ENCODE measurements at regions not wholly inside any gene's neighbourhood (a gene's known extent, or its start where the extent isn't known, plus 50 kb on each side); places are given as distances from the start of the nearest gene placed in this dataset.

DNA sequence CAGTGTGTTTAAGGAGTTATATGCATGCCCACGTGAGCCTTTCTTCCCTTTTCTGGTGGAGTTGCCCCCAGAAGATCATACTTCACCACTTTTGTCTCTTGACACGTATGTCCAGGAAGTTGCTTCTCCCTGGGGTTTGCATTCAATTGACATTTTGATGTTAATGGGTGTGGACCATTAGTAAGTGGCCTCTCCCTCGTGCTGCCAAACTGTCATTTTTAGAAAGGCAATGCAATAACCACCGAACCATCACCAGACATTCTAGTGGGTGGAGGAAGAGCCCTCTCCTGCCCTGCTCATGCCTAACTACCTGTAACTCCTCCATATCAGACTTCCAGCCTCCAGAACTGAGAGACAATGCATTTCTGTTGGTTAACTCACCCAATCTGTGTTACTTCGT lies 290.8 kb downstream of the ATPSCKMT start:
- Histone ChIP-seq H3K4me3 (ENCODE audit: insufficient read depth, low read depth, low read length) (no peak overlapping the region), H3K27me3 (ENCODE audit: control insufficient read depth, insufficient read depth, low read length) (no peaks in the 10 kb centered on the region), H3K36me3 (replicated peaks; ENCODE audit: control insufficient read depth, insufficient read depth, low read length) (no peaks in the 10 kb centered on the region)
- DNase-seq: no peak

DNA sequence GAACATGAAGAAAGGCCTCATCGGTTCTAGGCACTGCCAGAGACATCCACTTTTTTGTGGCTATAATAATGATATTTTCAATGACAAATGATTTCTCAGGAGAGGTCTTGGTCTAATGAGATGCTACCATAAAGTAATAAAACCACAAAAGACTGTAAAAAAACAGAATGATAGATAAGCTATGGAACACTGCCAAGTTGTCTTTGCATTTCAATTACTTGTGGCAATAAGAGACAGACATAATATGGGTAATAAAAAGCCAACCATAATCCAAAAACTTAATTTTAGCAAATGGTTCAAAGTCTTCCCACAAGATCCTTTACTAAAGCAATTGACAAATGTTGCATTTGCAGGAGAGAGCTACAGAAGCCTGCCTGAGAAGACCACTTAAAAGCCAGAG lies 292.5 kb downstream of the ATPSCKMT start:
- Histone ChIP-seq H3K36me3 (replicated peaks; ENCODE audit: control insufficient read depth, insufficient read depth, low read length) (no peaks in the 10 kb centered on the region), H3K4me3 (ENCODE audit: insufficient read depth, low read depth, low read length) (no peak overlapping the region), H3K27me3 (ENCODE audit: control insufficient read depth, insufficient read depth, low read length) (no peaks in the 10 kb centered on the region)
- no peak for DNase-seq

DNA sequence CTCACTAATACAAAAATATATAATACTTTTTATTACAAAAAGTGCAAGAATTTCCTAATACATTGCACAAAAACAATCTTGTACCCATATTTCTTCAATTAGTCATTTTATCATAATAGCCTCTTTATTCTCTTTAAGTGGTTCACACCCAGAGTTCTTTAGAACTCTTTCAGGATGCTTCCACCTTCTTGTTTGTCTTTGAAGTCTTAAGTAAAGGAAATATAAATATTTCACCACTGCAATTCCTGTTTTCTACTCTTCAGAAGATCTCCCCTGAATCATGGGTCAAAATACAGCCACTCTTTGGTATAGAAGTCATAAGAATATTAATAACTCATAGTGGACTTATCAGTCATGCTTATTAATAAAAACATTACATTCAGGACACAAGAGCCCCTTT lies 293.0 kb downstream of the ATPSCKMT start:
- H3K36me3 ChIP-seq (replicated peaks; ENCODE audit: control insufficient read depth, insufficient read depth, low read length): no peaks in the 10 kb centered on the region
- no peak for DNase-seq
- no peak overlapping the region for H3K4me3 ChIP-seq (ENCODE audit: insufficient read depth, low read depth, low read length)
- no peaks in the 10 kb centered on the region for H3K27me3 ChIP-seq (ENCODE audit: control insufficient read depth, insufficient read depth, low read length)

DNA sequence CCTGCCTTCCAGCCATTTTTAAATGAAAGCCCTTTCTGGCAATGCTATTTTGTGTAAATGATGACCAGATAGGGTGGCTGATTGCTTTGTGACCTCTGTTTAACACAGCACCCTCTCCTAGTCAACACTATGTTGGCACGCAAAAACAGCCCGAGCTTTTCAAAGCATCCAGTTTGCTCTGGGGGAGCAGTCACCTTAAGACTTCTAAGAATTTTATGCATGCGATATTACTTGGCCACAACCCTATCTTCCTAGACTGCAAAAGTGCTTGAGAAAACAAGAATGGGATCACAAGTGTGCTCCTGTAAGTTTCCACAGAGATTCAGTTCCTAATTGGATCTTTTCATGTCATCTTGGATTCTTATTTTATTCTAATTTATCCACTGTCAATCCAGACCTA lies 294.1 kb downstream of the ATPSCKMT start:
- no peak for DNase-seq
- Histone ChIP-seq H3K4me3 (ENCODE audit: insufficient read depth, low read depth, low read length) (no peak overlapping the region), H3K27me3 (ENCODE audit: control insufficient read depth, insufficient read depth, low read length) (no peaks in the 10 kb centered on the region), H3K36me3 (replicated peaks; ENCODE audit: control insufficient read depth, insufficient read depth, low read length) (no peaks in the 10 kb centered on the region)

DNA sequence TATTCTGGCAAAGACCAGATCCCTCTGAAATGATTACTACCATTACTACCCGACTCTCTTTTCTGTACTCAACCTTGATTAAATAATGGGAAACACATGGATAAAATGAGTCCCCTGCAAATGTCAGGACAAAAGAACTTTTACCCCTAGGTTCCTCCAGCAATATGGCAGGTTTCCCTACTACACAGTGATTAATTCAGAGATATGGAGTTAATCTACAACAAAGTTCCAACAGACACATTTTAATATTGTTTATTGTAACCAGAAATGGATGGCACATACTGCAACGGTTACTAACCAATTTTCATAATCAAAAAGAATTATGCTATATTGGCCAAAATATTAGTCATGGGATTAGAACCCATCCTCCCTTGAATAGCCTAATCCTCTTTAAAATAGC lies 294.8 kb downstream of the ATPSCKMT start:
- no peak overlapping the region for H3K4me3 ChIP-seq (ENCODE audit: insufficient read depth, low read depth, low read length)
- DNase-seq: no peak
- no peaks in the 10 kb centered on the region for H3K27me3 ChIP-seq (ENCODE audit: control insufficient read depth, insufficient read depth, low read length)
- H3K36me3 ChIP-seq (replicated peaks; ENCODE audit: control insufficient read depth, insufficient read depth, low read length): no peaks in the 10 kb centered on the region

DNA sequence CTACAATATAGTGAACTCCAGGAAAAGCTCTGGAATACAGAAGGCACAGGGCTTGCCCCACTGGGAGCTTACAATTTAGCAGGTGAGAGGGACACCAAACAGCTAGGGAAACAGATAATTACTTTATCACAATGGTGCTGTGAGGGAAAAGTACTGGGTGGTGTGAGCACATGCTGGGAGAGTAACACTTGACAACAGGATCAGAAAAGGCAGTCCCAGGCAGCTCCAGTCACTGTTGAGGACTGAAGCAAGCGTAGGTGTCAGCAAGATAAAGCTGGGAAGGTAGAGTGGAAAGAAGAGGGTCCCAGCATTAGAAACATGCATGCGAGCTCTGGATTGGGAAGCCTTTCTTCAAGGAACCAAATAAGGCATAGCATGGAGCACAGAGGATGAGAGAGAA lies 296.0 kb downstream of the ATPSCKMT start:
- Histone ChIP-seq H3K27me3 (ENCODE audit: control insufficient read depth, insufficient read depth, low read length) (no peaks in the 10 kb centered on the region), H3K36me3 (replicated peaks; ENCODE audit: control insufficient read depth, insufficient read depth, low read length) (no peaks in the 10 kb centered on the region), H3K4me3 (ENCODE audit: insufficient read depth, low read depth, low read length) (no peak overlapping the region)
- DNase-seq: no peak

DNA sequence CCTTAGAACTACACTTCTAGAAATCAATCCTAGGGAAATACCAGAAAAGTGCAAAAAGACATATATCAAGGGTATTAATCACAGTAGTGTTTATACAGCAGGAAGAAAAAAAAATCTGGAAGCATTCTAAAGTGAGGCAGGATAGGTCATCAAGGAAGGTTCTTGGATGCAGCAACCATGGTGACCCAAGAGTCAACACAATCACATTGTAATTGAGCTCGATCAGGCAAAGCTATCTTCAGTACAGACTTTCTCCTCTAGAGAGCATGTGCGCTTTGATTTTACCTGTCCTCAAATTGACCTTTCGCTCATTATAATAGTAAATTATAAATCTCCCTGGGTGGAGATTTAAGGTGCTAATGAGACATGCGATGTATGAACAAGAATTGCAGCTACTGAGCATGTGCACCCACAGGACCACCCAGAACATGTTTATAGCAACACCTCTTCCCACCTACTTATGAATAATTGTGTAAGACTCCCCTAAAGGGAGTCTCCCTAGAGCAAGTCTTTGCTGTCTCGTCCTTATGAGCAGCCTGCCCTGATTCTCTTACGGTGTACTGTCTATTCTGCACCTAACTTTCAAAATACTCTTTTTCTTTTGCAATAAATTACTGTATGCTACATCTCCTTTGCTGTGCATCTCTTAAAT lies 297.7 kb downstream of the ATPSCKMT start:
- H3K36me3 ChIP-seq (replicated peaks; ENCODE audit: control insufficient read depth, insufficient read depth, low read length): no peaks in the 10 kb centered on the region
- no peak for DNase-seq
- no peak overlapping the region for H3K4me3 ChIP-seq (ENCODE audit: insufficient read depth, low read depth, low read length)
- no peaks in the 10 kb centered on the region for H3K27me3 ChIP-seq (ENCODE audit: control insufficient read depth, insufficient read depth, low read length)

DNA sequence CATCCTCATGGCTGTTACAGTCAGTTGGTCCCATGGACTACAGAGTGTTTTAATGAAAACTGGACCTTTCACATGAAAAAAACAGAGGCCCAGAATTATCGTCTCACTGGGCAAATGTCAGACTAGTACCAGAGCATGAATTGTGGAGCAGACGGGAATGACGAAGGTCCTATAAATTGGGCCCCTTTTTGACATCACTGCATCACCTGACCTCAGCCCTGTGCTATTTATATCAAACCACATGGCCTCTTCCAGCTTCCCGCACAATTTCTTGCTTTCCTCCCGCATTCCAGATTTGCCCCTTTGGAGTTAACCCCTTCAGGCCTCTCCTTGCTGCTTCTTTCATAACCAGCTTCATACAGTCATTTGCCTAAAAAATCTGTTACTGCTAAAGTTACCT lies 301.7 kb downstream of the ATPSCKMT start:
- DNase-seq: no peak
- no peaks in the 10 kb centered on the region for H3K36me3 ChIP-seq (replicated peaks; ENCODE audit: control insufficient read depth, insufficient read depth, low read length)
- H3K4me3 ChIP-seq (ENCODE audit: insufficient read depth, low read depth, low read length): no peak overlapping the region
- no peaks in the 10 kb centered on the region for H3K27me3 ChIP-seq (ENCODE audit: control insufficient read depth, insufficient read depth, low read length)

DNA sequence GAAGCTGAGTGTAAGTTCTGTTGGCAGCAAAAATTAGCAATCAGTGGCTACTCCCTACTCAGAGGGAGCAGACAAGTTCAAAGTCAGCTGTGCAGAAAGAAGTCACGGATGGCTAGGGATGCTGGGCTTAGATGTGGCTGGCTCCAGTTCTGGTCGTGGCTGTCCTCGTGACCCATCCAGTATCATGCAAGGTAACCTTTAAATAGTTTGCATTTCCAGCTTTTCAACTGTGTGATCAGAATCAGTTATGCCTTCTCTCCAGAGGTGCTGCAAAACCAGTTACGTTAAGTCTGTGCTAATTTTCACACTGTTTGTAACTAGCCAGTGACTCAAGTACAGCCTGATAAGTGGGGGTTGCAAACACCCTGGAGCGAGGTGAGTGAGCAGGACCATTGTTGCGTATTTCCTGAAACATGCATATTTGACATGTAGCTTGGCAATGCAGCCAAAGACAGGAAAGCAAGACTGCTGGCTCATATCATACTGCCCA lies 302.4 kb downstream of the ATPSCKMT start:
- no peaks in the 10 kb centered on the region for H3K36me3 ChIP-seq (replicated peaks; ENCODE audit: control insufficient read depth, insufficient read depth, low read length)
- no peaks in the 10 kb centered on the region for H3K27me3 ChIP-seq (ENCODE audit: control insufficient read depth, insufficient read depth, low read length)
- H3K4me3 ChIP-seq (ENCODE audit: insufficient read depth, low read depth, low read length): no peak overlapping the region
- no peak for DNase-seq

DNA sequence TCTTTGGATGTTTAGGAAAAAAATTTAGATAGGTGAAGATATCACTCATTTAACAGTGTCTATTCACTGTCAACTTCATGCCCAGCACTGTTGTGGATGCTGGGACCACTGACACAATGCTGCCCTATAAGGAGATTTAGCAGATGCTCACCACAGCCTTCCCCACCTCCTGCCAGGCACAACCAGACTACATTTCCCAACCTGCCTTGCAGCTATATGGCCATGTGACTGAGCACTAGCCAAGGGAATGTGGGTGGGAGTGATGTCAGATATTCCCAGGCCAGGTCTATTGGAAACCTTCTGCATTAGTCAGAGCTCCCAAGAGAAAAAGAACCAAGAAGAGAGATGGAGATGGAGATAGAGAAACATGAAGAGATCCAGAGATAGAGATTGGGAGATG lies 302.6 kb upstream of the TAS2R1 start:
- H3K36me3 ChIP-seq (replicated peaks; ENCODE audit: control insufficient read depth, insufficient read depth, low read length): no peaks in the 10 kb centered on the region
- DNase-seq: no peak

DNA sequence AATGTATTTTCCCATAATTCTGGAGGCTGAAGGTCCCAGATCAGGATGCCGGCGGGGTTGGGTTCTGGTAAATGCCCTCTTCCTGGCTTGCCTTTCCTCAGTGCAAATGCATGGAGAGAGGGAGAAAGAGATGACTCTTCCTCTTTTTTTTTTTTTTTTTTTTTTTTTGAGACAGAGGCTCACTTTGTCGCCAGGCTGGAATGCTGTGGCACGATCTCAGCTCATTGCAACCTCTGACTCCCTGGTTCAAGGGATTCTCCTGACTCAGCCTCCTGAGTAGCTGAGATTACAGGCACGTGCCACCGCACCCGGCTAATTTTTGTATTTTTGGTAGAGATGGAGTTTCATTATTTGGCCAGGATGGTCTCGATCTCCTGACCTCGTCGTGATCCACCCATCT lies 300.0 kb upstream of the TAS2R1 start:
- H3K27me3 ChIP-seq (ENCODE audit: control insufficient read depth, insufficient read depth, low read length): no peaks in the 10 kb centered on the region
- no peak for DNase-seq
- no peaks in the 10 kb centered on the region for H3K36me3 ChIP-seq (replicated peaks; ENCODE audit: control insufficient read depth, insufficient read depth, low read length)
- no peak overlapping the region for H3K4me3 ChIP-seq (ENCODE audit: insufficient read depth, low read depth, low read length)

More for the DNA sequence above, 302.6 kb upstream of the TAS2R1 start:
- no peaks in the 10 kb centered on the region for H3K27me3 ChIP-seq (ENCODE audit: control insufficient read depth, insufficient read depth, low read length)
- no peak overlapping the region for H3K4me3 ChIP-seq (ENCODE audit: insufficient read depth, low read depth, low read length)

DNA sequence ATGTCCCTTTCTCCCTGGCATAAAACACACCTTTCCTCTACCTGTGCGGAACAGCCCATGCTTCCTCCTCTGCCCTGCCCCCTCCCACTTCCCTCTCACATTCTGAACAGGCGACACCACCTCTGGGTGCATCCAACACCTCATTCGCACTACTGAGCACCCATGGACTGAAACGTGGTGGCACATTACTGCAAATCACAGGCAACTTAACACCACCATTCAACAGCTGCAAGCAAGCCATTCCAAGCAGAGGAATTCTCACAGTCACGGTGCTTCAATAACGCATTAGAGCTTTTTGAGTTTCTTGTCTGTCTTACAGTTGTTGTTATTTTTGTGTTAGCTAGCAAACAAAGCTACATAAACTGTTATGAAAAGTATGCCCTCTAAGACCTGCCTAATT lies 298.2 kb upstream of the TAS2R1 start:
- Histone ChIP-seq H3K4me3 (ENCODE audit: insufficient read depth, low read depth, low read length) (no peak overlapping the region), H3K36me3 (replicated peaks; ENCODE audit: control insufficient read depth, insufficient read depth, low read length) (no peaks in the 10 kb centered on the region), H3K27me3 (ENCODE audit: control insufficient read depth, insufficient read depth, low read length) (no peaks in the 10 kb centered on the region)
- no peak for DNase-seq

DNA sequence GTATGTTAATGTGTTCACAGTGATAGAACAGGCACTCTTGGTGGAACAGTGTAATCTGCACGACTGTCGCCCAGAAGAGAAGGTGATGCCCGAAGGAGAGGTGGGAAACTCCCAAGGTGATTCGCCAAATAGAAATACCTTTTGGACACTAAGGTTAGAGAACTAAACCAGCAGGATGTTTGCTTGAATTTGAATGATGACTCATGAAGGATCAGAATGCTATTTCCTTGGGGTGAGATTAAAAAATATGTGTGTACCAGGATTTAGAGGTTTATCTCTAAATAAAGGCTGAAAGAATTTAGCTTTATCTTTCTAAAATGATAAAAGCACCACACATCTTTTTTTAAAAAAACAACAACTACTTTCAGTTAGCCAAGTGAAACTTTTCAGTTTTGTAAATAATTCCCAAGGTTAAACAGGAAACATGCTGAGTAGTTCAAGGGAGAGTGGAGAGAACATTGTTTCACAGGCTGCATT lies 297.4 kb upstream of the TAS2R1 start:
- H3K36me3 ChIP-seq (replicated peaks; ENCODE audit: control insufficient read depth, insufficient read depth, low read length): no peaks in the 10 kb centered on the region
- no peak overlapping the region for H3K4me3 ChIP-seq (ENCODE audit: insufficient read depth, low read depth, low read length)
- no peak for DNase-seq
- no peaks in the 10 kb centered on the region for H3K27me3 ChIP-seq (ENCODE audit: control insufficient read depth, insufficient read depth, low read length)

DNA sequence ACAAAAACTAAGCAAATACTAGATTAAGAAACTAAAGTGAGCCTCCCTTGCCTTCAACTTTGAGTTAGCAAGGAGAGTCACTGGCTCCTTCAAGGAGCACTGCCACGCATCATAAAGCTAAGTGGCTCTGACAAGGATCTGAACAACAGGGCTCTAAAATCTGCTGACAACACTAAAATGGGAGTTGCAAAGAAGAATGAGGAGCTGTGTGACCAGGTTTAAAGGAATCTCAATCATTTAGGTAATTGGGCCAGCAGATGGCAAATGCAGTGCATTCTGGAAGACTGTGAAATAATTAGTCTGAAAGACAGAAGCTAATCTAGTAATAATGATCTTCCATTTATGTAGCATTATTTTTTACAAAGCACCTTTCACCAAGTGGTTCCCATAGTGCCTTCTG lies 297.0 kb upstream of the TAS2R1 start:
- Histone ChIP-seq H3K4me3 (ENCODE audit: insufficient read depth, low read depth, low read length) (no peak overlapping the region), H3K27me3 (ENCODE audit: control insufficient read depth, insufficient read depth, low read length) (no peaks in the 10 kb centered on the region), H3K36me3 (replicated peaks; ENCODE audit: control insufficient read depth, insufficient read depth, low read length) (no peaks in the 10 kb centered on the region)
- no peak for DNase-seq

DNA sequence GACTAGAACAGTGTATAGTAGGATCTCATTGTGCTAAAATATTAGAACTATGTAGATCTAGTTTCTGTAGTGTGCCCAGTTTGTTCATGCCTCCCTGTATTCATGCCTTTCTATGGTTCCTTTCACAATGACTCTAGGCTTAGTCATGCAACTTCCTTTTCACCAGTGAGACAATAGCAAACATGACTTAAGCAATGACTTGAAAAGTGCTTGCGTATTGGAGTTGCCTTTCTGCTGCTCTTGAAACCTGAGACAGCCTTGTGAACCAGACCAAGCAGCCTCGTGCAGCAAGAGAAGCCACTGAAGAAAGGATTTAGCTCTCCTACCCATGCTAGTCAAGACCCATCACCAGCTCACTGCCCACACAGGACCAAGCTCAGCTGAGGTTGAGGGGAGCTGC lies 294.5 kb upstream of the TAS2R1 start:
- Histone ChIP-seq H3K27me3 (ENCODE audit: control insufficient read depth, insufficient read depth, low read length) (no peaks in the 10 kb centered on the region), H3K36me3 (replicated peaks; ENCODE audit: control insufficient read depth, insufficient read depth, low read length) (no peaks in the 10 kb centered on the region), H3K4me3 (ENCODE audit: insufficient read depth, low read depth, low read length) (no peak overlapping the region)
- DNase-seq: no peak

DNA sequence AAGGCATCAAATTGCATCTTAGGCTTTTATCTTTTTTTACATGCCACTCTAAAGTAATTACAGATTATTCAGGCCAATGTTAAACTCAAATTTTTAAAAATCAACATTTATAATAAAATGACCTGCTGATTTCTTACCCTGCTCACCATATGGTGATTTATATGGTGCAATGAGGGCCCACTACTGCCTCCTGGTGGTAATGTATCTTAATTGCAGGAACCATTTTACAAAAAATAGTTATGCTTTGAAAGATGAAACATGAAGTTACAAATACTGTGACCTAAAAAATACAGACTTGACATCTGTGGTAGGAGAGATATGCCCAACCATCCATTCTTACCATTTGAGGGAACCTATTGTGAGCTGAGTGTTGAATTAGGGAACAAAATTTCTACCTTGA lies 292.6 kb upstream of the TAS2R1 start:
- H3K36me3 ChIP-seq (replicated peaks; ENCODE audit: control insufficient read depth, insufficient read depth, low read length): no peaks in the 10 kb centered on the region
- no peaks in the 10 kb centered on the region for H3K27me3 ChIP-seq (ENCODE audit: control insufficient read depth, insufficient read depth, low read length)
- no peak overlapping the region for H3K4me3 ChIP-seq (ENCODE audit: insufficient read depth, low read depth, low read length)
- no peak for DNase-seq

Measured in H7 (cell line).